Hepatocyte (in vitro differentiated cells): ENCODE measurements at regions not wholly inside any gene's neighbourhood (a gene's known extent, or its start where the extent isn't known, plus 50 kb on each side); places are given as distances from the start of the nearest gene placed in this dataset.

ENCODE experiments used
- DNase-seq: peaks from one replicate; pipeline ENCODE4 v3.0.0-alpha.2; 2016; ENCODE audit warnings: low spot score
- H2AFZ ChIP-seq: fragments of 200-600 bp; sonication (generic); 2 replicates; pipeline ENCODE4 v1.6.0; 2016; ENCODE audit warnings: antibody characterized with exemption, mild to moderate bottlenecking
- H3K27ac ChIP-seq: fragments of 200-600 bp; sonication (generic); 2 replicates; pipeline ENCODE4 v1.5.1; 2016; ENCODE audit warnings: mild to moderate bottlenecking
- H3K27me3 ChIP-seq: fragments of 200-600 bp; sonication (generic); 2 replicates; pipeline ENCODE4 v1.6.1; 2016
- H3K36me3 ChIP-seq: fragments of 200-600 bp; sonication (generic); replicated peaks from 2 replicates; pipeline ENCODE4 v1.5.1; 2016; ENCODE audit warnings: low read depth; ENCODE audit not compliant: insufficient read depth
- H3K4me1 ChIP-seq: fragments of 200-600 bp; sonication (generic); 2 replicates; pipeline ENCODE4 v1.5.1; 2016; ENCODE audit warnings: mild to moderate bottlenecking, moderate library complexity; ENCODE audit not compliant: insufficient read depth
- H3K4me2 ChIP-seq: fragments of 200-600 bp; sonication (generic); 2 replicates; pipeline ENCODE4 v1.6.0; 2016
- H3K4me3 ChIP-seq: fragments of 200-600 bp; sonication (generic); 2 replicates; pipeline ENCODE4 v1.5.1; 2016; ENCODE audit warnings: mild to moderate bottlenecking
- H3K79me2 ChIP-seq: fragments of 200-600 bp; sonication (generic); 2 replicates; pipeline ENCODE4 v1.6.0; 2017; ENCODE audit warnings: mild to moderate bottlenecking
- H3K9me2 ChIP-seq: fragments of 200-600 bp; sonication (generic); replicated peaks from 2 replicates; pipeline ENCODE4 v1.6.0; 2017; ENCODE audit warnings: mild to moderate bottlenecking; ENCODE audit not compliant: insufficient read depth
- H3K9me3 ChIP-seq: fragments of 200-600 bp; sonication (generic); 2 replicates; pipeline ENCODE4 v1.5.1; 2016; ENCODE audit warnings: low read depth, mild to moderate bottlenecking
- H4K20me1 ChIP-seq: fragments of 200-600 bp; sonication (generic); 2 replicates; pipeline ENCODE4 v1.6.0; 2016; ENCODE audit warnings: mild to moderate bottlenecking; ENCODE audit not compliant: insufficient read depth, poor library complexity, severe bottlenecking
- EZH2 ChIP-seq: fragments of 200-600 bp; sonication (generic); IDR thresholded peaks from 2 replicates; pipeline ENCODE4 v1.6.1; 2016; ENCODE audit warnings: antibody characterized with exemption, mild to moderate bottlenecking, borderline replicate concordance
- EZH2phosphoT487 ChIP-seq: fragments of 200-600 bp; sonication (generic); IDR thresholded peaks from one replicate; pipeline ENCODE4 v1.6.1; 2018; ENCODE audit warnings: antibody characterized with exemption, mild to moderate bottlenecking, low read depth, moderate library complexity; ENCODE audit not compliant: unreplicated experiment, severe bottlenecking
- WGBS: methylation state at CpG from one replicate; pipeline ENCODE4 v1.1.6; 2016; ENCODE audit warnings: low lambda C conversion rate; ENCODE audit errors: missing lambda C conversion rate; 5-methylcytosine and 5-hydroxymethylcytosine counted together
- TF ChIP-seq, protein P1 (sequence below): fragments of 200-600 bp; sonication (generic); IDR thresholded peaks from 2 replicates; pipeline ENCODE4 v1.5.1; 2016; ENCODE audit warnings: antibody characterized with exemption, mild to moderate bottlenecking; ENCODE audit not compliant: poor library complexity

DNA sequence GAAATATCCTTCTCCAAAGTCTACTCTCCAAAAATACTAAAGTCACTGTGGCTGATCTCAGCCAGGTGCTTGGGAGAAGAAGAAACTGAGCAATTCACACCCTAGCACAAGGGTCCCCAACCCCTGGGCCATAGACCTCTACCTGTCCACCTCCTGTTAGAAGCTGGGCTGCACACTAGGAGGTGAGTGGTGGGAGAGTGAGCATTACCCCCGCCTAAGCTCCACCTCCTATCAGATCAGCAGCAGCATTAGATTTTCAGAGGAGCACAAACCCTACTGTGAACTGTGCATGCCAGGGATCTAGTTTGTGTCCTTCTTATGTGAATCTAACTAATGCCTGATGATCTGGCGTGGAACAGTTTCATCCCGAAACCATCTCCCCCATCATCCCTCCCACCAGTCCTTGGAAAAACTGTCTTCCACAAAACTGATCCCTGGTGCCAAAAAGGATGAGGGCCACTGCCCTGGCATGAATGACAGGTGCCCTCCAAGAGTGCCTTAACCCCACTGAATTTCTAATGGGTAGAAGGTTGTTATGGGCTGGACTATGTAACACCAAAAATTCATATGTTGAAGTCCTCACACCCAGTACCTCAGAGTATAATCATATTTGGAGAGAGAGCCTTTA lies 109.2 kb upstream of the CDYL start:
- DNase-seq = no peak
- WGBS = 95% methylated on average over 3 of the region's 3 CpGs
- H3K4me1 ChIP-seq = no peaks in the 10 kb centered on the region
- no peaks in the 10 kb centered on the region for H3K79me2 ChIP-seq
- H3K4me3 ChIP-seq = no peak overlapping the region
- H2AFZ ChIP-seq = no peak overlapping the region
- TF ChIP-seq EZH2 (no peak), EZH2phosphoT487 (no peak)
- TF ChIP-seq, protein P1, sequence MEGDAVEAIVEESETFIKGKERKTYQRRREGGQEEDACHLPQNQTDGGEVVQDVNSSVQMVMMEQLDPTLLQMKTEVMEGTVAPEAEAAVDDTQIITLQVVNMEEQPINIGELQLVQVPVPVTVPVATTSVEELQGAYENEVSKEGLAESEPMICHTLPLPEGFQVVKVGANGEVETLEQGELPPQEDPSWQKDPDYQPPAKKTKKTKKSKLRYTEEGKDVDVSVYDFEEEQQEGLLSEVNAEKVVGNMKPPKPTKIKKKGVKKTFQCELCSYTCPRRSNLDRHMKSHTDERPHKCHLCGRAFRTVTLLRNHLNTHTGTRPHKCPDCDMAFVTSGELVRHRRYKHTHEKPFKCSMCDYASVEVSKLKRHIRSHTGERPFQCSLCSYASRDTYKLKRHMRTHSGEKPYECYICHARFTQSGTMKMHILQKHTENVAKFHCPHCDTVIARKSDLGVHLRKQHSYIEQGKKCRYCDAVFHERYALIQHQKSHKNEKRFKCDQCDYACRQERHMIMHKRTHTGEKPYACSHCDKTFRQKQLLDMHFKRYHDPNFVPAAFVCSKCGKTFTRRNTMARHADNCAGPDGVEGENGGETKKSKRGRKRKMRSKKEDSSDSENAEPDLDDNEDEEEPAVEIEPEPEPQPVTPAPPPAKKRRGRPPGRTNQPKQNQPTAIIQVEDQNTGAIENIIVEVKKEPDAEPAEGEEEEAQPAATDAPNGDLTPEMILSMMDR = no peak
- no peaks in the 10 kb centered on the region for H4K20me1 ChIP-seq
- no peak overlapping the region for H3K27ac ChIP-seq
- H3K9me3 ChIP-seq = no peaks in the 10 kb centered on the region
- H3K36me3 ChIP-seq = no peaks in the 10 kb centered on the region
- H3K27me3 ChIP-seq = no peaks in the 10 kb centered on the region
- no peak overlapping the region for H3K4me2 ChIP-seq
- H3K9me2 ChIP-seq = no peaks in the 10 kb centered on the region

DNA sequence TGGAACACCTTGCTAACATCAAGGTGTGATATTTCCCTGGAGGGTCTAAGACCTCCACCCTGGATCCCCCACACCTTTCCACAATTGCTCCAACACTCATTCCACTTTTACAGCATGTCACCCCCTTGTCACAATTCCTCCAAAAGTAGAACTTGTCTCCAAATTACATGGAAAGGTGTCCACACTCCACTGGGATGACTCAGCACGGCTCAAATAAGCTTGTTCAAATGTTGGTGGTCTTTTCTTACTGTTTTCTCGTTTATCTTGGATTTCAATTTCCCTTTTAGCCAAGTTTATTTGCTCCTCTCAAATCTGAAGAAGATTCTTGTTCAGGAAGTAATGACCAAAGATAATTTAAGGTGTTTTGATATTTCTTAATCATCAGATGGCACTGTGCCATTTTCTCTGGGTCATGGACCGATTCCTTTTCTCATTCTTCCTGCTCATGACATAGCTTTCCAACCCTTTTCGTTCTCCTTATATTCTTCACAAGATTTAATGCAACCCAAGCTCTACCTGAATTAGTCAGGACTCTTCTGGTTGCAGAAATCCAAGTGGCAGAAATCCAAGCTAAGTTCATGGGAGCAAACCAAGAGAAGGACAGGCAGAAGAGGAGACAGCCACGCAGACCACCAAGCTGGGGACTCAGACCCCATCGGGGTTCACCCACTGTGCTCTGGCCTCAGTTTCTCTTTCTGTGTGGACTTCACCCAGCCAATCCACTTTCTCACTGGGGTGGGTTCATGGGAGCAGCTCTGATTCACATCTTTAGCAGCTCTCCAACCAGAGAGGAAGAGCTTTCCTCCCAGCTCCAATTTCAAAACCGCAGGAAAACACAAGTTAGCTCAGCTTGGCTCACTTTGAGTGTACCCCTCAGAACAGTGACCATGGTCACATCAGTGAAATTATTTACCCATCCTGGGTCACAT lies 110.5 kb upstream of the CDYL start:
- no peak for DNase-seq
- TF ChIP-seq, protein P1 = no peak
- no peak for TF ChIP-seq EZH2
- Histone ChIP-seq H3K36me3 (no peaks in the 10 kb centered on the region), H3K79me2 (no peaks in the 10 kb centered on the region), H3K9me3 (no peaks in the 10 kb centered on the region), H3K27me3 (no peaks in the 10 kb centered on the region), H4K20me1 (no peaks in the 10 kb centered on the region), H2AFZ (no peak overlapping the region), H3K4me2 (no peak overlapping the region), H3K27ac (no peak overlapping the region), H3K4me3 (no peak overlapping the region), H3K9me2 (no peaks in the 10 kb centered on the region), H3K4me1 (no peaks in the 10 kb centered on the region)
- WGBS = 89% methylated on average over 7 of the region's 7 CpGs

DNA sequence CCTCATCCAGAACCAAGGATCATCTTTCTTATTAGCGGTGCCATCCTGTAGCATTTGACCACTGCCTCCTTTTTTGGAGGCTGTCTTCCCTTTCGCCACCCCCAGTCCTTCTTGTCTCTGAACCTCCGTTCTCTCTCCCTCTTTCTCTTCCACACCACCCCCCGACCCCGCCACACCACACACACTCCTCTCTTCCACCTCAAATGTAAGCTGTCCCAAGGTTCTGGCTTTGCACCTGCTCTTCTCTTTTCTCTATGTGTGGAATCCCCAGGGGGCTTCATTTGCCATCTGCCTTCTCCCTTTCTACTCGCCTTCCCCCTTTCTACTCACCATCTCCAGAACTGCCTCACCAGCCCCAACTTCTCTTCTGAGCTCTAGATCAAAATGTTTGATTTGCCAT lies 111.3 kb upstream of the CDYL start:
- WGBS = 99% methylated on average over 5 of the region's 6 CpGs
- H3K4me3 ChIP-seq = no peak overlapping the region
- no peak overlapping the region for H2AFZ ChIP-seq
- H3K79me2 ChIP-seq = no peaks in the 10 kb centered on the region
- H3K9me2 ChIP-seq = no peaks in the 10 kb centered on the region
- no peaks in the 10 kb centered on the region for H3K27me3 ChIP-seq
- no peaks in the 10 kb centered on the region for H4K20me1 ChIP-seq
- H3K9me3 ChIP-seq = no peaks in the 10 kb centered on the region
- H3K36me3 ChIP-seq = no peaks in the 10 kb centered on the region
- H3K27ac ChIP-seq = no peak overlapping the region
- TF ChIP-seq, protein P1 = no peak
- TF ChIP-seq EZH2phosphoT487 (no peak), EZH2 (no peak)
- no peaks in the 10 kb centered on the region for H3K4me1 ChIP-seq
- no peak for DNase-seq
- no peak overlapping the region for H3K4me2 ChIP-seq
